Upper lobe of right lung (tissue), 1 donor: ENCODE measurements at regions not wholly inside any gene's neighbourhood (a gene's known extent, or its start where the extent isn't known, plus 50 kb on each side); places are given as distances from the start of the nearest gene placed in this dataset.

Experiments used
- ATAC-seq: fragments of 200-7000 bp; cut with Tn5 transposase; one replicate; pipeline ENCODE4 v1.9.1; 2020; ENCODE audit warnings: mild to moderate bottlenecking, moderate library complexity
- DNase-seq: peaks from one replicate; pipeline ENCODE4 v3.0.0-alpha.2; 2020
- H3K27ac ChIP-seq: fragments of 200-600 bp; one replicate; pipeline ENCODE4 v1.8.0; 2022
- H3K27me3 ChIP-seq: fragments of 200-600 bp; one replicate; pipeline ENCODE4 v1.8.0; 2022; ENCODE audit warnings: mild to moderate bottlenecking
- H3K36me3 ChIP-seq: fragments of 200-600 bp; one replicate; pipeline ENCODE4 v1.8.0; 2022
- H3K4me1 ChIP-seq: fragments of 200-600 bp; one replicate; pipeline ENCODE4 v1.8.0; 2022
- H3K4me3 ChIP-seq: fragments of 200-600 bp; one replicate; pipeline ENCODE4 v1.8.0; 2022; ENCODE audit warnings: mild to moderate bottlenecking
- H3K9me3 ChIP-seq: fragments of 200-600 bp; one replicate; pipeline ENCODE4 v1.8.0; 2022
- intact Hi-C: fragments of 100-400 bp; cut with DNase I; formaldehyde crosslinking; loops from one replicate; pipeline ENCODE4 v1.11.0; 2022
- TF ChIP-seq, protein P1 (sequence below): fragments of 200-600 bp; IDR thresholded peaks from one replicate; pipeline ENCODE4 v1.8.0; 2022; ENCODE audit warnings: antibody characterized with exemption
- donor health status: DM: no; HTN: yes; CAD: no; lungs with severe emphysema.

DNA sequence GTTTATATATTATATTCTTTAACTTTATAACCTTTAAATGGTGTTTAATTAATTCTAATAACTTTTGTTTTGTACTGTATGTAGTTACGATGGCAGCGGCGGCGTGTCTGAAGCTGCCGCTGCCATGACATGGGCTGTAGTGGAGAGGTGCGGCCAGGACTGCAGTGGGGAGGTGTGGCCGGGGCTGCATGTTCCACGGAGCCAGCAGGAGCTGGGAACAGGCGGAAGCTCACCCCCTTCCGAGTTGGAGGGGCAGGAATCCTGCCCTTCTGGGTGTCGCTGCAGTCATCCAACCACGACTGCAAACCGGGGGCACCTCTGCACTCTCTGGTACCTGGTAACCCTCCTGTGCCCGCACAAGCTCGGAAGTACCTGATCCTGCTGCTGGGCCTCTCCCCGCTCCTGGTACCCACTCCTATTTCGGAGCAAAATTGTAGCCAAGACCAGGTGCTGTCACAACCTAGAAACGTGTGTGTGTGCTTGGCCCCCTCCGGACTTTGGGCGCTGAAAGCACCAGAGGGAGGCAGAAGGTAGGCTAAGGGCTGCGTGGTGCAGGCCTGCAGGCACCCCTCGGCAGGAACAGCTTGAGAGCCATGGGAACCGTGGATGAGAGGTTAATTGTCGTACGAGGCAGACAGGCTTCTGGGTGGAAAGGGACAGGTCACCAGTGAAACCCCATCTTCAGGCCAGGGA is 1329.7 kb upstream of the SLC39A10 start:
- Histone ChIP-seq H3K27ac (no peak overlapping the region), H3K4me1 (no peaks in the 10 kb centered on the region), H3K4me3 (no peak overlapping the region), H3K9me3 (no peaks in the 10 kb centered on the region), H3K27me3 (no peaks in the 10 kb centered on the region), H3K36me3 (no peaks in the 10 kb centered on the region)
- TF ChIP-seq, protein P1, sequence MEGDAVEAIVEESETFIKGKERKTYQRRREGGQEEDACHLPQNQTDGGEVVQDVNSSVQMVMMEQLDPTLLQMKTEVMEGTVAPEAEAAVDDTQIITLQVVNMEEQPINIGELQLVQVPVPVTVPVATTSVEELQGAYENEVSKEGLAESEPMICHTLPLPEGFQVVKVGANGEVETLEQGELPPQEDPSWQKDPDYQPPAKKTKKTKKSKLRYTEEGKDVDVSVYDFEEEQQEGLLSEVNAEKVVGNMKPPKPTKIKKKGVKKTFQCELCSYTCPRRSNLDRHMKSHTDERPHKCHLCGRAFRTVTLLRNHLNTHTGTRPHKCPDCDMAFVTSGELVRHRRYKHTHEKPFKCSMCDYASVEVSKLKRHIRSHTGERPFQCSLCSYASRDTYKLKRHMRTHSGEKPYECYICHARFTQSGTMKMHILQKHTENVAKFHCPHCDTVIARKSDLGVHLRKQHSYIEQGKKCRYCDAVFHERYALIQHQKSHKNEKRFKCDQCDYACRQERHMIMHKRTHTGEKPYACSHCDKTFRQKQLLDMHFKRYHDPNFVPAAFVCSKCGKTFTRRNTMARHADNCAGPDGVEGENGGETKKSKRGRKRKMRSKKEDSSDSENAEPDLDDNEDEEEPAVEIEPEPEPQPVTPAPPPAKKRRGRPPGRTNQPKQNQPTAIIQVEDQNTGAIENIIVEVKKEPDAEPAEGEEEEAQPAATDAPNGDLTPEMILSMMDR = no peak
- peak; percentile 21 for ATAC-seq
- intact Hi-C loops = no loop called here
- no peak for DNase-seq

- TF ChIP-seq, protein P1 = no peak
- no peaks in the 10 kb centered on the region for H3K27me3 ChIP-seq
- H3K4me3 ChIP-seq = no peak overlapping the region
- H3K36me3 ChIP-seq = no peaks in the 10 kb centered on the region
- DNase-seq = no peak
- no peaks in the 10 kb centered on the region for H3K4me1 ChIP-seq
- no peak for ATAC-seq
- H3K27ac ChIP-seq = no peak overlapping the region
- no peaks in the 10 kb centered on the region for H3K9me3 ChIP-seq
- intact Hi-C loops = no loop called here
These were observed 1333.3 kb upstream of the SLC39A10 start for GRCh38 chr2:194323740-194324139.

DNA sequence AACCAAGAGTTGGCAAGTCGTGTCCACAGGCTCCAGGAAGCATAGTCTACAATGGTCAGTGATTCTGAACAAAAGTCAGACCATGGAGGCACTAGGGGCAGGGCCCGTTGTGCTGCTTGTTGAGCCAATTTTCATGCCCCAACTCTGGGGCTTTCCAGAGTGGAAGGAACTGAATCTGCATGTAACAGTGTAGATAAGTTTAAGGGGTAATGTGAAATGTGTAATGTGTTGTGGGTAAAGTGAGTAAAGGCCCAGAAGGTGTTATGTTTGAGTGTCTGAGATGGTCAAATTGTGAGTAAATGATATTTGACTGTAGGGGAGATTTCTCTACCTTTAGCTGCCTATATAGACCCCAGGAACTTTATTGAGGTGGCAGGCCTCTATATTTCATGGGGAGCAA is 1336.5 kb upstream of the SLC39A10 start:
- no peak for DNase-seq
- H3K27ac ChIP-seq = no peak overlapping the region
- intact Hi-C loops = no loop called here
- H3K4me3 ChIP-seq = no peak overlapping the region
- H3K9me3 ChIP-seq = no peaks in the 10 kb centered on the region
- H3K36me3 ChIP-seq = no peaks in the 10 kb centered on the region
- no peak for ATAC-seq
- TF ChIP-seq, protein P1 = no peak
- no peaks in the 10 kb centered on the region for H3K4me1 ChIP-seq
- no peaks in the 10 kb centered on the region for H3K27me3 ChIP-seq

GRCh38 chr2:194319222-194319992 is 1337.6 kb upstream of the SLC39A10 start:
- Histone ChIP-seq H3K27ac (no peak overlapping the region), H3K27me3 (no peaks in the 10 kb centered on the region), H3K9me3 (no peaks in the 10 kb centered on the region), H3K36me3 (no peaks in the 10 kb centered on the region), H3K4me3 (no peak overlapping the region), H3K4me1 (no peaks in the 10 kb centered on the region)
- peak; percentile 37 for ATAC-seq
- no peak for DNase-seq
- TF ChIP-seq, protein P1 = no peak
- intact Hi-C loops = no loop called here

DNA sequence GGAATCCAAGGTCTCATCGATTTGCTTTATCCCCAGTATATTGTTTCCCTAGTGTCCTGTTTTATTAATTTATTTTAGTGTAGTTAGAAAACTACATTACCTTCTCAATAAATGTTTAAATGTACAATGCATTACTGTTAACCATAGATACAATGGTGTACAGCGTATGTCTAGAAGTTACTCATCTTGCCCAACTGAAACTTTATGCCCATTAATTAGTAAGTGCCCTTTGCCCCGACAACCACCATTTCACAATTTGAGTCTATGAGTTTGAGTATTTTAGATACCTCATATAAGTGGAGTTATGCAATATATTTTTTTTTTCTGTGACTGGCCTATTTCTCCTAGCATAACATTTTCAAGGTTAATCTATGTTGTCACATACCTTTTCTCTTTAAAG is 1343.0 kb upstream of the SLC39A10 start:
- TF ChIP-seq, protein P1 = no peak
- no peaks in the 10 kb centered on the region for H3K36me3 ChIP-seq
- no peaks in the 10 kb centered on the region for H3K4me1 ChIP-seq
- H3K27ac ChIP-seq = no peak overlapping the region
- H3K4me3 ChIP-seq = no peak overlapping the region
- no peaks in the 10 kb centered on the region for H3K9me3 ChIP-seq
- no peaks in the 10 kb centered on the region for H3K27me3 ChIP-seq
- intact Hi-C loops = no loop called here
- ATAC-seq = no peak
- no peak for DNase-seq
